Mucosa of stomach (tissue), 1 donor: ENCODE measurements at regions not wholly inside any gene's neighbourhood (a gene's known extent, or its start where the extent isn't known, plus 50 kb on each side); places are given as distances from the start of the nearest gene placed in this dataset.
"Not testable (repeated sequence)": the region's sequence is repeated elsewhere in the genome, so short reads cannot be mapped to it uniquely, and the experiment has no call there.

ENCODE experiments used
- H3K27me3 ChIP-seq: one replicate; pipeline ENCODE4 v1.7.0; 2013; ENCODE audit warnings: mild to moderate bottlenecking, low read length; ENCODE audit not compliant: control insufficient read depth, insufficient read depth
- H3K36me3 ChIP-seq: one replicate; pipeline ENCODE4 v1.7.0; 2013; ENCODE audit warnings: low read length; ENCODE audit not compliant: control insufficient read depth, insufficient read depth
- H3K4me1 ChIP-seq: one replicate; pipeline ENCODE4 v1.7.0; 2013; ENCODE audit warnings: mild to moderate bottlenecking, low read length; ENCODE audit not compliant: control insufficient read depth, insufficient read depth
- H3K4me3 ChIP-seq: one replicate; pipeline ENCODE4 v1.7.0; 2013; ENCODE audit warnings: low read length
- H3K9ac ChIP-seq: one replicate; pipeline ENCODE4 v1.7.0; 2013; ENCODE audit warnings: mild to moderate bottlenecking, low read length, moderate library complexity
- H3K9me3 ChIP-seq: one replicate; pipeline ENCODE4 v1.7.0; 2013; ENCODE audit warnings: mild to moderate bottlenecking, low read length, moderate library complexity; ENCODE audit not compliant: control insufficient read depth
- donor health status: Pancreatic carcinoma.

- H3K9me3 ChIP-seq, H3K36me3 ChIP-seq, H3K27me3 ChIP-seq, H3K4me3 ChIP-seq, H3K9ac ChIP-seq, H3K4me1 ChIP-seq: not testable (repeated sequence)
These were observed 52.2 kb upstream of the FRG2C start for GRCh38 chr3:75611724-75612460.
